Heart left ventricle (tissue), 13 donors: ENCODE measurements at regions not wholly inside any gene's neighbourhood (a gene's known extent, or its start where the extent isn't known, plus 50 kb on each side); places are given as distances from the start of the nearest gene placed in this dataset.

ENCODE experiments used
- CTCF ChIP-seq, 12 donors: fragments of 200-600 bp; sonication (generic) in 4 of 12; IDR thresholded peaks; one replicate each; pipeline versions ENCODE4 v1.5.0 to v1.8.0; 2018 to 2022; ENCODE audit warnings: antibody characterized with exemption in 12 of 12, mild to moderate bottlenecking in 5 of 12
- POLR2A ChIP-seq, 2 donors: fragments of 450-650 bp; IDR thresholded peaks; one replicate each; pipeline ENCODE4 v1.6.1; 2017; ENCODE audit warnings: antibody characterized with exemption in 2 of 2, mild to moderate bottlenecking in 2 of 2, moderate library complexity in 2 of 2
- donor health status: ischemic (EF 13 %, LVEDD 7.1; RV severe dilation, severe dysfunction).
- donor health status: DM: no; HTN: yes; CAD: no.
- donor health status: DM: no; HTN: no; CAD: no.
- donor health status: ischemic (EF 25% LVEDD 6.9; RV normal size, moderate dysfunction).
- donor health status: ischemic (EF 25% LVEDD 5.7; RV mildly dilated, moderate dysfunction).
- donor health status: ischemic (EF 35%, LVEDD 5.7; RV mildly dilated, moderate dysfunction).
- donor health status: nonischemic (EF 11% LVEDD 7.7; RV severe dilation, severe dysfunction).
- donor health status: DM: yes; HTN: yes; CAD: no.
- donor health status: PGD.
- donor health status: ischemic (EF 29% LVEDD 5.4; RV normal size, mild dysfunction).
- donor health status: nonischemic (EF 23%, LVEDD 6.1; RV moderate dilation, normal function).

GRCh38 chr13:31037874-31038500 lies 105.5 kb downstream of the TEX26 start:
- TF ChIP-seq CTCF (IDR thresholded peaks at IDR 0.05) (no peak), POLR2A (IDR thresholded peaks at IDR 0.05) (no peak)
